Fibroblast of pulmonary artery (primary cell): ENCODE measurements at regions not wholly inside any gene's neighbourhood (a gene's known extent, or its start where the extent isn't known, plus 50 kb on each side); places are given as distances from the start of the nearest gene placed in this dataset.

Experiments
- DNase-seq: peaks from one replicate; pipeline ENCODE4 v3.0.0-alpha.2; 2010; ENCODE audit warnings: low read depth
- H3K4me3 ChIP-seq: replicated peaks from 2 replicates; pipeline ENCODE4 v1.5.1; 2011; ENCODE audit warnings: low read depth, mild to moderate bottlenecking, control low read depth, low read length, moderate library complexity
- TF ChIP-seq, protein P1 (sequence below): IDR thresholded peaks from 2 replicates; pipeline ENCODE4 v1.5.1; 2011; ENCODE audit warnings: mild to moderate bottlenecking, control low read depth, low read length, inconsistent platforms; ENCODE audit errors: missing control alignments

DNA sequence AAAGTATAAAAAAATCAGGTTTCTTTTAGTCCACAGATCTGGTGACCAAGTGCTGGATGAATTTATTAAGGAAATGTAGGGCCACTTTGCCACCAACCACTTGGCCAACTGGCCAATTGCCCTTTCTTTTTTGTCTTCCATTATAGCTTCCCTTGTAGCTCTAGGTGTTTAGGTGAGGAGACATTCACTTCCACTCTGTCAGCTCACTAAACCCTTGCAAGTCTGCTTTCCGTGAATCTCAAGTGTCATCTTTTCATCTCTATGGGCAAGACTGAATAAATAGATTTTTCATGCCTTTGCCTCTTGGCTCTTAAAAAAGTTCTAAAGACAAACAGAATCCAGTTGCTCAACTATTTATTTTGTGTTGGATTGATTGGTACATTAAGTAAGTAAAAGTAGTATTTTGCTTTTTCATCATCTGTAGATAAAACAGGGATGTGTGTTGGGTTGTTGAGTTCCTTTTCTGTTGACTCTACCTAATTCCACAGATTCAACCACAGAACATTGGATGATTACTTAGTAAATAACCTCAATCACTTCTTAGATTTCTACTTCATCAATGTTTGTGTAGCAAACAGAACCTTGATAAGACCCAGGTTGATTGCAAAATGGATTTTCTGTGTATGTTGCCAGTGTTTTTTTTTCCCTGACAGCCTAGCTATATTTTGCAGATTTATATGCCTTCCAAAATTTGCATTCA lies 68.1 kb upstream of the GRXCR1 start:
- no peak overlapping the region for H3K4me3 ChIP-seq
- DNase-seq = no peak
- TF ChIP-seq, protein P1, sequence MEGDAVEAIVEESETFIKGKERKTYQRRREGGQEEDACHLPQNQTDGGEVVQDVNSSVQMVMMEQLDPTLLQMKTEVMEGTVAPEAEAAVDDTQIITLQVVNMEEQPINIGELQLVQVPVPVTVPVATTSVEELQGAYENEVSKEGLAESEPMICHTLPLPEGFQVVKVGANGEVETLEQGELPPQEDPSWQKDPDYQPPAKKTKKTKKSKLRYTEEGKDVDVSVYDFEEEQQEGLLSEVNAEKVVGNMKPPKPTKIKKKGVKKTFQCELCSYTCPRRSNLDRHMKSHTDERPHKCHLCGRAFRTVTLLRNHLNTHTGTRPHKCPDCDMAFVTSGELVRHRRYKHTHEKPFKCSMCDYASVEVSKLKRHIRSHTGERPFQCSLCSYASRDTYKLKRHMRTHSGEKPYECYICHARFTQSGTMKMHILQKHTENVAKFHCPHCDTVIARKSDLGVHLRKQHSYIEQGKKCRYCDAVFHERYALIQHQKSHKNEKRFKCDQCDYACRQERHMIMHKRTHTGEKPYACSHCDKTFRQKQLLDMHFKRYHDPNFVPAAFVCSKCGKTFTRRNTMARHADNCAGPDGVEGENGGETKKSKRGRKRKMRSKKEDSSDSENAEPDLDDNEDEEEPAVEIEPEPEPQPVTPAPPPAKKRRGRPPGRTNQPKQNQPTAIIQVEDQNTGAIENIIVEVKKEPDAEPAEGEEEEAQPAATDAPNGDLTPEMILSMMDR = no peak

DNA sequence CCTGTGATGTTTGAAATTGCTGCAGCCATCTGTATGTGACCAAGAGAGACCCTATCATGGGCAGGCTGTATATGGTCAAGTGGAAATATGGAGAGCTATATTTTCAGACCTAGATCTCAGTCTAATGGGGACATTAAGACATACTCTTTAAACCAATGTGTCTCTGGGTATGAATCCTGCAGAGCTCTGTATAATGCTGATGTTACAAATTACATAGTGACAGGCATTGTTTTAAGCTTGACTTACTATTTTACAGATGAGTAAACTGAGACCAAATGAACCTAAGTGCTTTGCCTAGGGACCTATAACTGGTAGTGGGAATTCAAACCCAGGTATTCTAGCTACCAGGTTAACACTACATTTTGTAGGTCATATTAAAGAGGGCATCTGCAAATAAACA lies 71.3 kb upstream of the GRXCR1 start:
- TF ChIP-seq, protein P1 = no peak
- H3K4me3 ChIP-seq = no peak overlapping the region
- DNase-seq = no peak

DNA sequence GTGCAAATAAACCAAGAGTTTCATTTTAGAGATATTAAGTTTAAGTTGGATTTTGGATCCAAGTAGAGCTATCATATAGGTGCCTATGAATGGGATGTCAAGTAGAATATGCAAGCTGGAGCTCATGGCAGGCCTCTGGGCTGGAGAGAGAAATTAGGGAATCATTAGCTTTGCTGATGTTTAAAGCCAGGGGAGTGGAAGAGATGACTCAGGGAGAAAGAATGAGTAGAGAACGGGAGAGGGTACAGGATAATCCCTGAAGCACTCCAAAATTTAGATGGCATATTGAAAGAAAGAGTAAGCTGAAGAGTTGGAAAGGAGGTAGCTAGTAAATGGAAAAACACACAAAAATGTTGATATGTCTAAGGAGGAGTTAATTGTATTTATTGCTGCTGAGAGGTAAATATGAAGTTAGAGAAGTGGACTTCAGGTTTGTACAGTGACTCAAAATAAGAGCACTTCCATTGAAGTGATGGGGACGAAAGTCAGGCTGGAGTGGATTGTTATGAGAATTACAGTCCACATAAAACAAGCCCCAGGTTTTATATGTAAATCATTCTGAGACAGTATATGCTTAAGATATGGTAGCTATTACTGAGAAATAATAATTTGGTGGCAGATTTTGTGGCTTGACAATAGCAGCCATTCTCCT lies 72.5 kb upstream of the GRXCR1 start:
- DNase-seq = no peak
- TF ChIP-seq, protein P1 = no peak

DNA sequence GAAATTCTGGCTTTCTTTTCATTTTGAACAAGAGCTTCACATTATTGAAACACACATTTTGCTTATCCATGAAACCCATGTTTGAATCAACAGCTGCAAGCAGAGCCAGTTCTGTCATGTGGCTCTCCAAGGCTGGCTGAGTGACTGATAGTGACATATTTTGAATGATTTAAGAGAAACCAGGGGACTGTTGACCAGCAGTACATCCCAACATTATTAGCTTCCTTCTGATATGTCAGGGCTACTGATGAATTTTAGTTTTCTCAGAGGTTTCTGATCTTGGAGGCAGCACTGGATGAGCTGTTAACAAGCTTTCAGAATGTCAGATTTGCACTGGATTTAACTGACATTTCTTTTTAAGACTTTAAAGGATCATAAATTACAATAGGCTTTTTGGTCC lies 74.6 kb upstream of the GRXCR1 start:
- TF ChIP-seq, protein P1 = no peak
- H3K4me3 ChIP-seq = no peak overlapping the region
- no peak for DNase-seq

More for the DNA sequence above, 72.5 kb upstream of the GRXCR1 start:
- no peak overlapping the region for H3K4me3 ChIP-seq

DNA sequence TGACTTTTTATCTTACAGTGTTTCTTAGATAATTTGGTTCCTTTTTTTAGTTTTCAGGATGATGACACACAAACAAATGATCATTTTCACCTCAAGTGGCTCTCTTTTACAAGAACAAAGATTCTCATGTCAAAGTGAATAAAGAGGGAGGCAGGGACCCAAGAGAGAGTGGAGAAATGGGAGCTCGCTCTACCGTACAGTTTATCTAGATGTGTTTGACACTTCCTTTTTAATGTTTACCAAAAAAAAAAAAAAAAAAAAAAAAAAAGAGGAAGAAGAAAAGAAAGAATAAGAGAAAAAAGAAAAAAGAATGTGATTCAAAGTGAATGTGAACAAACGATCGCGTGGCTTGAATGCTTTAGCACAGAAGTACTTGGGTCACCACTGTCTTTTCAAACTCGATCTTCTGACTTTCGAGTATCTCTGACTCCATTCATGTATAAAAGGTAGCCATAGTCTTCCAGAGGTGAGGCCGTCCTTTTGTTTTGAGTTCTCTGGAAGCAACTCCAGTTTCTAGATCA lies 75.6 kb upstream of the GRXCR1 start:
- DNase-seq = no peak
- TF ChIP-seq, protein P1 = no peak
- H3K4me3 ChIP-seq = no peak overlapping the region

DNA sequence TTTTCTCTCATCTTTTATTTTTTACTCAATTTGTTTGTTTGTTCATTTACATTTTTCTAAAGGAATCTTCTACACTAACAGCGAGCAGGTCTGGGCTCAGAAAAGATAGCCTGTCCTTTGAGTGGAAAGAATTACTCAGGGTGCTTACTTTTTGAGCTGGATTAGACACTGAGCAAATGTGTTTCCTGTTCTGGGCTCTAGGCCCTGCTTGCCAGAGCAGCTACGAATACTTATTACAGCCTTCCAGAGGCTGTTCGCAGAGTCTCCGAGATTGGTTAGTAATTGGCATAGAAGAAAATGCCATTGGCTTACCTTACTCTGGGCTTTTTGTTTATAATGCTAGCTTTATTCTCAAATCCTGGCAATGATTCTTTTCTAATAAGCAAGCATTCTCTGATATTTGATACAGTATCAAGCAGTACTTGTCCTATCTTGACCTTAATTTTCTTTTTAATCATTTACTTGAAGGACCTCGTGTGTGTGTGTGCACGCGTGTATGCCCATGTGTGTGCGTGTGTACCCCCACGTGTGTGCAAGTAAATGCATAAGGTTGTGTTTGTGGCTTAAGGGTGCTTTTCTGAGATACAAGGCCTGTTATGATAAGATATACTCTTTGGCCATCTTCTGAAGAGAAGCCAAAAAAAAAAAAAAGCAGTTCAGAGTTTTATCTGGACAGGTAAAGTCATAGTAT lies 76.2 kb upstream of the GRXCR1 start:
- DNase-seq = no peak
- no peak overlapping the region for H3K4me3 ChIP-seq
- TF ChIP-seq, protein P1 = no peak
